Adrenal gland (tissue), 9 donors: ENCODE measurements at regions not wholly inside any gene's neighbourhood (a gene's known extent, or its start where the extent isn't known, plus 50 kb on each side); places are given as distances from the start of the nearest gene placed in this dataset.

ENCODE experiments used
- DNase-seq, 7 donors: peaks; one replicate each; pipeline ENCODE4 v3.0.0-alpha.2; 2019 to 2020
- H3K27ac ChIP-seq, 5 donors: fragments of 200-600 bp; sonication (generic) in 4 of 5; 1 replicate in 3 of 5; 2 replicates in 2 of 5; pipeline versions ENCODE4 v1.5.1 to v1.8.0; 2016 to 2020; ENCODE audit warnings: mild to moderate bottlenecking in 1 of 5
- H3K27me3 ChIP-seq: fragments of 200-600 bp; 2 replicates; pipeline ENCODE4 v1.8.0; 2021
- H3K36me3 ChIP-seq, 2 donors: fragments of 200-600 bp; replicated peaks in 1 of 2; 1 replicate in 1 of 2; 2 replicates in 1 of 2; pipeline versions ENCODE4 v1.5.1 to v1.8.0; 2018 to 2022
- H3K4me1 ChIP-seq, 2 donors: fragments of 200-600 bp; replicated peaks in 1 of 2; 1 replicate in 1 of 2; 2 replicates in 1 of 2; pipeline versions ENCODE4 v1.5.1 to v1.8.0; 2018 to 2021
- H3K4me3 ChIP-seq, 4 donors: fragments of 200-600 bp; sonication (generic) in 3 of 4; one replicate each; pipeline ENCODE4 v1.5.1; 2016 to 2018
- H3K9me3 ChIP-seq, 3 donors: fragments of 200-600 bp; sonication (generic) in 1 of 3; replicated peaks in 1 of 3; 1 replicate in 2 of 3; 2 replicates in 1 of 3; pipeline versions ENCODE4 v1.5.1 to v1.8.0; 2016 to 2021
- POLR2A ChIP-seq, 2 donors: fragments of 450-650 bp; IDR thresholded peaks; one replicate each; pipeline ENCODE4 v1.6.1; 2017; ENCODE audit warnings: antibody characterized with exemption in 2 of 2, mild to moderate bottlenecking in 2 of 2, moderate library complexity in 1 of 2
- WGBS, 4 donors: extraction: QIAGEN DNeasy Blood & Tissue Kit in 2 of 4; methylation state at CpG; one replicate each; pipeline versions ENCODE4 v1.1.5 to v1.1.7; 2013 to 2017; 5-methylcytosine and 5-hydroxymethylcytosine counted together
- intact Hi-C, 2 donors: fragments of 100-400 bp; cut with DNase I; formaldehyde crosslinking; loops; one replicate each; pipeline versions ENCODE4 v1.14.1 to v1.15.0; 2022 to 2023
- TF ChIP-seq, protein P1 (sequence below), 6 experiments: fragments of 450-650 bp in 4 of 6; fragments of 200-600 bp in 2 of 6; sonication (generic) in 1 of 6; IDR thresholded peaks; 1 replicate in 5 of 6; 2 replicates in 1 of 6; pipeline versions ENCODE4 v1.5.1 to v1.8.0; 2016 to 2021; ENCODE audit warnings: antibody characterized with exemption in 6 of 6, mild to moderate bottlenecking in 2 of 6, moderate library complexity in 1 of 6
- donor health status: healthy with polysubstance abuse.
- donor health status: Bipolar disorder and iron deficiency.
- donor health status: DM: yes; HTN: yes; CAD: no.
- donor health status: DM: no; HTN: no; CAD: no.
- donor health status: DM: no; HTN: no; CAD: no.

DNA sequence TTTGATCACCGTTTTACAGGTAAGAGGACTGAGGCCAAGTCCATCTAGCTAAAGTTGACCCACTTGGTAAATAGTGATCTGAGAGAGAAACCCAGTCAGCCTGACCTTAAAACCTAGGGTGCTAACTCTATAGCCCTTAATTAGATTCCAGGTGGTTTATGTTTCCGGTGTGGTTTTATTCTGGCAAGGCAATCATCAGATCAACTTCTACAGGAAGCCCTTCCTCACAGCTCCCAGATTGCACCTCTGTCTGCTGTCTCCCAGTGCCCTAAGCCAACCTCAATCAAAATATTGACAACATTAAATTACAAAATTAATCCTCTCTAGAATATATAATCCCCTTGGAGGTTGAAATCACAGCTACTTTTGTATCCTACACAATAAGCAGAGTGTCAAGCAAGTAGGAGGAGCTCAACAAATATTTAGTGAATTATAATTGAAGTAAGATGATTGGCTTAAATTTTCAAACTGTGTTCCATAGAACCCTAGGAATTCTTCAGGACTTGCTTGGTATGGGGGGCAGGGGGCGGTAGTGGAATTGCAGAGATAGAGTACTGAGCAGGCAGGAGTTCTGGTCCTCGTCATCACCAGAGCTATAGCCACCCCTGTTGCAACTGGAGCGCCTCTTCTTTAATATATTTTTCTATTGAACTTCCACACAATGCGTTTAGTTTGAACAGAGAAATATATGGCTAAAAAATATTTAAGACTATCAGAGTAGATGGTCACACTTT lies 692.8 kb upstream of the LRRN3 start:
- Histone ChIP-seq H3K27ac (no peak overlapping the region), H3K4me1 (no peaks in the 10 kb centered on the region), H3K27me3 (no peaks in the 10 kb centered on the region), H3K36me3 (no peaks in the 10 kb centered on the region), H3K4me3 (no peak overlapping the region), H3K9me3 (peaks cover 0 to 4% (median 0%) of the 10 kb centered on the region in 3 donors)
- 93 to 94% (median 93%) methylated on average over 6 of the region's 6 CpGs for WGBS, 4 donors
- TF ChIP-seq, protein P1, sequence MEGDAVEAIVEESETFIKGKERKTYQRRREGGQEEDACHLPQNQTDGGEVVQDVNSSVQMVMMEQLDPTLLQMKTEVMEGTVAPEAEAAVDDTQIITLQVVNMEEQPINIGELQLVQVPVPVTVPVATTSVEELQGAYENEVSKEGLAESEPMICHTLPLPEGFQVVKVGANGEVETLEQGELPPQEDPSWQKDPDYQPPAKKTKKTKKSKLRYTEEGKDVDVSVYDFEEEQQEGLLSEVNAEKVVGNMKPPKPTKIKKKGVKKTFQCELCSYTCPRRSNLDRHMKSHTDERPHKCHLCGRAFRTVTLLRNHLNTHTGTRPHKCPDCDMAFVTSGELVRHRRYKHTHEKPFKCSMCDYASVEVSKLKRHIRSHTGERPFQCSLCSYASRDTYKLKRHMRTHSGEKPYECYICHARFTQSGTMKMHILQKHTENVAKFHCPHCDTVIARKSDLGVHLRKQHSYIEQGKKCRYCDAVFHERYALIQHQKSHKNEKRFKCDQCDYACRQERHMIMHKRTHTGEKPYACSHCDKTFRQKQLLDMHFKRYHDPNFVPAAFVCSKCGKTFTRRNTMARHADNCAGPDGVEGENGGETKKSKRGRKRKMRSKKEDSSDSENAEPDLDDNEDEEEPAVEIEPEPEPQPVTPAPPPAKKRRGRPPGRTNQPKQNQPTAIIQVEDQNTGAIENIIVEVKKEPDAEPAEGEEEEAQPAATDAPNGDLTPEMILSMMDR (IDR thresholded peaks at IDR 0.05), result no peak
- TF ChIP-seq POLR2A (IDR thresholded peaks at IDR 0.05), result no peak
- intact Hi-C loops, result no loop called here
- DNase-seq, result no peak

- H3K4me3 ChIP-seq, result no peak overlapping the region
- WGBS, 4 donors, result 52 to 75% (median 70%) methylated on average over 2 of the region's 2 CpGs
- no peaks in the 10 kb centered on the region for H3K36me3 ChIP-seq
- H3K27me3 ChIP-seq, result no peaks in the 10 kb centered on the region
- no peaks in the 10 kb centered on the region for H3K9me3 ChIP-seq
- no peaks in the 10 kb centered on the region for H3K4me1 ChIP-seq
- intact Hi-C loops, result no loop called here
- TF ChIP-seq POLR2A (IDR thresholded peaks at IDR 0.05), result no peak
- TF ChIP-seq, protein P1 (IDR thresholded peaks at IDR 0.05), result no peak
- no peak overlapping the region for H3K27ac ChIP-seq
- DNase-seq, result no peak
Measured at GRCh38 chr7:110399421-110399820, 691.5 kb upstream of the LRRN3 start.

DNA sequence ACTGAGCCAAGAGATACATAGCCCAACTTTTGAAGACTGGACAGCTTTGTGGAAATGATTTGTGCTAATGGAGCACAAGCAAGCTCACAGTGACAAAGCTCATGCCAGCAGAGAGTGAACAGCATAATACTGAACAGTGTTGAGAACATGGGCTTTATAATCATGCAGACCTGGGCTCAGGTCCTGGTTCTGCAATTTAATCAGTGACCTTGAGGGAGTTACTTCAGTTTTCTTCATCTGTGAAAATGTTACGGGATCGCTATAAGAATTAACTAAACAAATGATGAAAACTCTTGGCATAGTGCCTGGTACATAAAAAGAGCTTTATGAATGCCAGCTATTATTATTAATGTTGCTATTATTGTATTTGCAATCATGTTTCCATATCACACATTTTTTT lies 690.5 kb upstream of the LRRN3 start:
- no peak overlapping the region for H3K4me3 ChIP-seq
- no peak overlapping the region for H3K27ac ChIP-seq
- H3K27me3 ChIP-seq, result no peaks in the 10 kb centered on the region
- 36 to 41% (median 37%) methylated on average over 2 of the region's 2 CpGs for WGBS, 4 donors
- H3K9me3 ChIP-seq, result no peaks in the 10 kb centered on the region
- no peak for TF ChIP-seq POLR2A (IDR thresholded peaks at IDR 0.05)
- TF ChIP-seq, protein P1 (IDR thresholded peaks at IDR 0.05), result no peak
- intact Hi-C loops, result no loop called here
- no peak for DNase-seq
- no peaks in the 10 kb centered on the region for H3K4me1 ChIP-seq
- H3K36me3 ChIP-seq, result no peaks in the 10 kb centered on the region

GRCh38 chr7:110407242-110407641 lies 683.7 kb upstream of the LRRN3 start:
- Histone ChIP-seq H3K27me3 (no peaks in the 10 kb centered on the region), H3K27ac (no peak overlapping the region), H3K36me3 (no peaks in the 10 kb centered on the region), H3K9me3 (no peaks in the 10 kb centered on the region), H3K4me1 (no peaks in the 10 kb centered on the region), H3K4me3 (no peak overlapping the region)
- no peak for DNase-seq
- intact Hi-C loops, result no loop called here
- TF ChIP-seq, protein P1 (IDR thresholded peaks at IDR 0.05), result no peak
- TF ChIP-seq POLR2A (IDR thresholded peaks at IDR 0.05), result no peak
- 69 to 77% (median 72%) methylated on average over 3 of the region's 3 CpGs for WGBS, 4 donors
